Nephron (organoid): ENCODE measurements at regions not wholly inside any gene's neighbourhood (a gene's known extent, or its start where the extent isn't known, plus 50 kb on each side); places are given as distances from the start of the nearest gene placed in this dataset.

Experiments
- H3K27ac Mint-ChIP-seq, 3 experiments: 2 replicates each; pipeline ENCODE4 v1.8.0; 2020; ENCODE audit warnings: mixed read lengths in 3 of 3, mild to moderate bottlenecking in 2 of 3, moderate library complexity in 1 of 3
- H3K27me3 Mint-ChIP-seq: 2 replicates; pipeline ENCODE4 v1.8.0; 2021; ENCODE audit warnings: low read depth, mild to moderate bottlenecking, moderate library complexity, mixed read lengths
- H3K36me3 Mint-ChIP-seq: 2 replicates; pipeline ENCODE4 v1.8.0; 2020; ENCODE audit warnings: low read depth, mixed read lengths
- H3K4me1 Mint-ChIP-seq: 2 replicates; pipeline ENCODE4 v1.8.0; 2020; ENCODE audit warnings: mixed read lengths
- H3K4me3 Mint-ChIP-seq, 3 experiments: 2 replicates each; pipeline ENCODE4 v1.8.0; 2020; ENCODE audit warnings: mild to moderate bottlenecking in 3 of 3, mixed read lengths in 3 of 3, moderate library complexity in 2 of 3
- H3K9me3 Mint-ChIP-seq: 2 replicates; pipeline ENCODE4 v1.8.0; 2020; ENCODE audit warnings: mixed read lengths
- TF ChIP-seq, protein P1 (sequence below), 3 experiments: fragments of 200-600 bp; sonication (generic); IDR thresholded peaks; one replicate each; pipeline ENCODE4 v1.5.0; 2021; ENCODE audit warnings: antibody characterized with exemption in 3 of 3; ENCODE audit not compliant: unreplicated experiment in 3 of 3

GRCh38 chr3:124227150-124227630 is 235.3 kb upstream of the ROPN1 start:
- Mint-ChIP-seq H3K9me3 (peaks cover 6% of the 10 kb centered on the region), H3K27ac (no peak overlapping the region), H3K4me1 (peaks cover 4% of the 10 kb centered on the region), H3K4me3 (no peak overlapping the region), H3K36me3 (peaks cover 14% of the 10 kb centered on the region), H3K27me3 (peaks cover 7% of the 10 kb centered on the region)
- TF ChIP-seq, protein P1, sequence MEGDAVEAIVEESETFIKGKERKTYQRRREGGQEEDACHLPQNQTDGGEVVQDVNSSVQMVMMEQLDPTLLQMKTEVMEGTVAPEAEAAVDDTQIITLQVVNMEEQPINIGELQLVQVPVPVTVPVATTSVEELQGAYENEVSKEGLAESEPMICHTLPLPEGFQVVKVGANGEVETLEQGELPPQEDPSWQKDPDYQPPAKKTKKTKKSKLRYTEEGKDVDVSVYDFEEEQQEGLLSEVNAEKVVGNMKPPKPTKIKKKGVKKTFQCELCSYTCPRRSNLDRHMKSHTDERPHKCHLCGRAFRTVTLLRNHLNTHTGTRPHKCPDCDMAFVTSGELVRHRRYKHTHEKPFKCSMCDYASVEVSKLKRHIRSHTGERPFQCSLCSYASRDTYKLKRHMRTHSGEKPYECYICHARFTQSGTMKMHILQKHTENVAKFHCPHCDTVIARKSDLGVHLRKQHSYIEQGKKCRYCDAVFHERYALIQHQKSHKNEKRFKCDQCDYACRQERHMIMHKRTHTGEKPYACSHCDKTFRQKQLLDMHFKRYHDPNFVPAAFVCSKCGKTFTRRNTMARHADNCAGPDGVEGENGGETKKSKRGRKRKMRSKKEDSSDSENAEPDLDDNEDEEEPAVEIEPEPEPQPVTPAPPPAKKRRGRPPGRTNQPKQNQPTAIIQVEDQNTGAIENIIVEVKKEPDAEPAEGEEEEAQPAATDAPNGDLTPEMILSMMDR (IDR thresholded peaks at IDR 0.05; ENCODE audit: unreplicated experiment in 3 of 3), result no peak

GRCh38 chr3:124229420-124229819 is 237.5 kb upstream of the ROPN1 start:
- Mint-ChIP-seq H3K27ac (no peak overlapping the region), H3K4me1 (peaks cover 4% of the 10 kb centered on the region), H3K27me3 (peaks cover 7% of the 10 kb centered on the region), H3K4me3 (no peak overlapping the region), H3K36me3 (peaks cover 15% of the 10 kb centered on the region), H3K9me3 (peaks cover 6% of the 10 kb centered on the region)
- TF ChIP-seq, protein P1 (IDR thresholded peaks at IDR 0.05; ENCODE audit: unreplicated experiment in 3 of 3), result no peak

- H3K9me3 Mint-ChIP-seq, result peaks cover 6% of the 10 kb centered on the region
- H3K4me1 Mint-ChIP-seq, result peaks cover 4% of the 10 kb centered on the region
- H3K27ac Mint-ChIP-seq, result no peak overlapping the region
- no peak overlapping the region for H3K4me3 Mint-ChIP-seq
- H3K27me3 Mint-ChIP-seq, result peaks cover 7% of the 10 kb centered on the region
- TF ChIP-seq, protein P1 (IDR thresholded peaks at IDR 0.05; ENCODE audit: unreplicated experiment in 3 of 3), result no peak
- peaks cover 20% of the 10 kb centered on the region for H3K36me3 Mint-ChIP-seq
Measured at GRCh38 chr3:124229836-124230235, 237.9 kb upstream of the ROPN1 start.

GRCh38 chr3:124230432-124230831 is 238.5 kb upstream of the ROPN1 start:
- TF ChIP-seq, protein P1 (IDR thresholded peaks at IDR 0.05; ENCODE audit: unreplicated experiment in 3 of 3), result no peak
- Mint-ChIP-seq H3K9me3 (peaks cover 6% of the 10 kb centered on the region), H3K4me1 (peaks cover 4% of the 10 kb centered on the region), H3K4me3 (no peak overlapping the region), H3K27me3 (peaks cover 7% of the 10 kb centered on the region), H3K36me3 (peaks cover 24% of the 10 kb centered on the region), H3K27ac (no peak overlapping the region)

DNA sequence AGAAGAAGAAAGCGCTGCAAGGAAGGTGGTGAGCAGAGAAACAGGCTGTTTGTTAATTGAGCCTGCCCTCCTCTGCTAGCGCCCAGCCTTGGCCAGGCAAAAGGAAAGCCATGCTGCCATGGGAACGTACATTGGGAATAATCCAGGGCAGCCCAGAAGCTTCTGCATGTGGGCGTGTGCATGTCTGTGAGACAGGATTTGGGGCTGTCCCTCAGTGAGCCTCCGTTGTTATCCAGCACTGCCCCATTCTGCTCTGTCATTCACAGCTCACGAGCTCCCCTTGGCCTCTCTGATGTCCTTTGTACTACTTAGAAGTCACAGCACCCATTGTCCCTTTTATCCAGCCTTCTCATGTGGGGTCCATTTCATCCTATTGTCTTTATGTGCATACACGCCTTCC is 239.1 kb upstream of the ROPN1 start:
- H3K4me1 Mint-ChIP-seq, result peaks cover 4% of the 10 kb centered on the region

DNA sequence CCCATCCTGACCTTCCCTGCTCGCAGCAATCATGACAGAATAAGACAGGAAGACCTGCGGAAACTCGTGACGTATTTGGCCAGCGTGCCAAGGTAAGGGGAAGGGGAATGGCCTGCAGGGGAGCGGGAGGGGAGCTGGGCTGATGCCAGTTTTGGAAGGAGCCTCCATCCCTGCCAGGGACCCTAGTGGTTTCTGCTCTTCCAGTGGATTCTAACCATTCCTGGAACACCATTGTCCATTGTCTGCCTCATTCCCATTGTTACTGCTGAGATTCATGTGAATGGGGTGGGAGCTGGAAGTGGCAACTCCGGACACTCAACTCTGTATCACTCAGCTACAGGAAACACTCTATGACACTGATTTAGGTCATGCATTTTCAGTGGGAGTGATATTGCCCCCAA is 242.9 kb upstream of the ROPN1 start:
- TF ChIP-seq, protein P1 (IDR thresholded peaks at IDR 0.05; ENCODE audit: unreplicated experiment in 3 of 3), result no peak
- Mint-ChIP-seq H3K9me3 (no peaks in the 10 kb centered on the region), H3K36me3 (peaks cover 38% of the 10 kb centered on the region), H3K27ac (no peak overlapping the region), H3K4me3 (no peak overlapping the region), H3K27me3 (peaks cover 4% of the 10 kb centered on the region), H3K4me1 (no peaks in the 10 kb centered on the region)

More for the DNA sequence above, 239.1 kb upstream of the ROPN1 start:
- Mint-ChIP-seq H3K9me3 (peaks cover 6% of the 10 kb centered on the region), H3K36me3 (peaks cover 29% of the 10 kb centered on the region), H3K27me3 (peaks cover 7% of the 10 kb centered on the region), H3K27ac (no peak overlapping the region), H3K4me3 (no peak overlapping the region)
- TF ChIP-seq, protein P1 (IDR thresholded peaks at IDR 0.05; ENCODE audit: unreplicated experiment in 3 of 3), result no peak
